ENCODE measurements at regions not wholly inside any gene's neighbourhood (a gene's known extent, or its start where the extent isn't known, plus 50 kb on each side); places are given as distances from the start of the nearest gene placed in this dataset.

DNA sequence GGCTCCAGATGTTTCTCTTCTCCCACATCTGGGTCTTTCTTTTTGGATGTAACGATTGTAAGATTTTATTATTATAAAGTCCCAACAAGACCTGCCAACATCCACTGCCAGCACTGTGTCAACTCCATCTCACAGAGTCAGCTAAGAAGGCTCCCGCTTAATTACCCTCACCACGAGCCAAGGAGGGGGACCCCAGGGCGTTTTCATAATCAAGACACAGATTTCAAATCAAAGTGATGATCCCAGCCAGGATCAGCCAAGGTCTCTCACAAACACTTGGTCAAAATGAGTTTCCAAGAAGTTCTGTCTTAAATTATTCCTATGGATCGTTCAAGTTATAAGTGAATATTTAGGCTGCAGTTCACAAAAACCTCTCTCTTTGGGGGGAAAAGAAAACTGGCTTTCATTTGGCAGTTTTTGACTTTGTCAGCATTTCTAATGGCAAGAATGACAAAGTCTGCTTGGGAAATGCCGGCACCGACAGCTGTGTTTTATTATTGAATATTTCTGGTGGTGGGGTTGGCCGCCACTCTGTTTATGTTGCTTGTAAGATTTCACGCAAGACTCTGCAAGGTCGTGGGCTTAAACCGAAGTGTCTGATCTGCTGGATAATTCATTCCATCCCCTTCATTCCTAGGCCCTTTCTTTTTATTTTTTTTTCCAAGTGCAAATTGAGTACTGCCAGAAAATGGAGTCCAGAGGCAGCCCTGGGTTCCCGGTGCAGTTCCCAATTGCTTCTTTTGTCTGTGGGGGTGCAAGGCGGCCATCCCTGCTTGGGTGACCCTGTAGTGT, 170.2 kb upstream of the PMEPA1 start:
- Mint-ChIP-seq H3K4me3 (no peak overlapping the region), H3K9me3 (no peaks in the 10 kb centered on the region), H3K36me3 (no peaks in the 10 kb centered on the region), H3K27me3 (ENCODE audit: low read depth in 3 of 3) (peaks cover 4 to 12% (median 6%) of the 10 kb centered on the region in 3 donors), H3K4me1 (no peaks in the 10 kb centered on the region), H3K27ac (no peak overlapping the region)
- no peak for DNase-seq

GRCh38 chr20:57879437-57879778, 169.6 kb upstream of the PMEPA1 start:
- Mint-ChIP-seq H3K27me3 (ENCODE audit: low read depth in 3 of 3) (peaks cover 4 to 12% (median 6%) of the 10 kb centered on the region in 3 donors), H3K27ac (no peak overlapping the region), H3K4me1 (no peaks in the 10 kb centered on the region)

GRCh38 chr20:57878786-57879424, 169.1 kb upstream of the PMEPA1 start:
- no peaks in the 10 kb centered on the region for H3K9me3 Mint-ChIP-seq
- H3K4me1 Mint-ChIP-seq: no peaks in the 10 kb centered on the region
- peaks cover 4 to 8% (median 6%) of the 10 kb centered on the region in 3 donors for H3K27me3 Mint-ChIP-seq (ENCODE audit: low read depth in 3 of 3)
- no peak overlapping the region for H3K4me3 Mint-ChIP-seq
- H3K36me3 Mint-ChIP-seq: no peaks in the 10 kb centered on the region
- no peak overlapping the region for H3K27ac Mint-ChIP-seq
- DNase-seq: no peak

More at GRCh38 chr20:57879437-57879778, 169.6 kb upstream of the PMEPA1 start:
- DNase-seq: no peak
- H3K4me3 Mint-ChIP-seq: no peak overlapping the region
- H3K36me3 Mint-ChIP-seq: no peaks in the 10 kb centered on the region
- H3K9me3 Mint-ChIP-seq: no peaks in the 10 kb centered on the region

DNA sequence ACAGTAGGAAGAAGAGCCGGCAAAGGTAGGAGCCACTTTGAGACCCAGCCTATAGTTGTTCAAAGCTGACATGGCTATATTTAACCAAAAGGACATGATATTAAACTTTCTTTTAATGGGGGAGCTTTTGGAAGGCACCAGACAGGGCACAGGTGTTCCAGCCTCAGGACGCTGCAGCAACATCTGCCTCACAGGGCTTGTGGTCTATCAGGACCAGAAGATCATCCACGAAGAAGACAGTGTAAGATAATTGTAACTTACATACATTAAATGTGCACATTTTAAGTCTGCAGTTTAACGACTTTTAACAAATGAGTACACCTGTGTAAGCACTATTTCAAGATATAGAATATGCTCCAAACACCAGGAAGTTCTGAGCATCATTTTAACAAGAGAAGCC, 168.2 kb upstream of the PMEPA1 start:
- H3K27ac Mint-ChIP-seq: no peak overlapping the region
- DNase-seq: no peak
- no peaks in the 10 kb centered on the region for H3K4me1 Mint-ChIP-seq
- no peaks in the 10 kb centered on the region for H3K36me3 Mint-ChIP-seq
- no peak overlapping the region for H3K4me3 Mint-ChIP-seq
- H3K9me3 Mint-ChIP-seq: no peaks in the 10 kb centered on the region
- peaks cover 4 to 8% (median 6%) of the 10 kb centered on the region in 3 donors for H3K27me3 Mint-ChIP-seq (ENCODE audit: low read depth in 3 of 3)

DNA sequence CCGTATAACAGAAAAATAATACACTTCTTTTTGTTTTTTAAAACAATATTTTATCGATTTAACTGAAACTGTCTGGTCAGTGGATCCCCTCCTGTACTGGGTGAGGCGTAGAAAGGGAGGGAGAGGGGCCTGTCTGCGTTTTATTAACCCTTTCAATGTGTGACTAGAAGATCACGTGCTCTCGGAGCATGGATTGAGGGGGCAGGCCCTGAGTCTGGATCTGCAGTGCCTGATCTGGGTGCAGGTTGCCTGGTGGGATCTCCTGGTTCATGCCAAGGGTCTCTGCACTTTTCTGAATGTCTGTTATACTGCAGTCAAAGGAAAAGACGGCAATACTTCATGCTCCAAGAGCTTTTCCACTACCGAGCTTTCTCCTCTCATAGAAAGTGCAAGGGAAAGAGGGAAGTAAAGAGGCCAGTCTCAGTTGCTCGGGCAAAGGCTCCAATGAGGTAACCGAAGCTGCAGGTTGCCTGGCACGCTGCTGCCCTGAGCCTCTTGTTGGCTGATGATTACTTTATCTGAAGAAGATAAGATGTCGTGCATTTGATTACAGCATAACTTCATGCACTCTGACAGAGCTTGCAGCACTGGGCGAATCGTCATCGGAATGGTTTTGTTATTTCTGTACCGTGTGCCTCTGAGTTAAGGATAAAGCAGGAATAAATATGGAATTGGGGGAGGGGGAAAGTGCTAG, 167.5 kb upstream of the PMEPA1 start:
- Mint-ChIP-seq H3K4me3 (no peak overlapping the region), H3K27me3 (ENCODE audit: low read depth in 3 of 3) (peaks cover 5 to 8% (median 6%) of the 10 kb centered on the region in 3 donors), H3K27ac (no peak overlapping the region), H3K4me1 (no peaks in the 10 kb centered on the region), H3K9me3 (no peaks in the 10 kb centered on the region), H3K36me3 (no peaks in the 10 kb centered on the region)
- DNase-seq: no peak

DNA sequence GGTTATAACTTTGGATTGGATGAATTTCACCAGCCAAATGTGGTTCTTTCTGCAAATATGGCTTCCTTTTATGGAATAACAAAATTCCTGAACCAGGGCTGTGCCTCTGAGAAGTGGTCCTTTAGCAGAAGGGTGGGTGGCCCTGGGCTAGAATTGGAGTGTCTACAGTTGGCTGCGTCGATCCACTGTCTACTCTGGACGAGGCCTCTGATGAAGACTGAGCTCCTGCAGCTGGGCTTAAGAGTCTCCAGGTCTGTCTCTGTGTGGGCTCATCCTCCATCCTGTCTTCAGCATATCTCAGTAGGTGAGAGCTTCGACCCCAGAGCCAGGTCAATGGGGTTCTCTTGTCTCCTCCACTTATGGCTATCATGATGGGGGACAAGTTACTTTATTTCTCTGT, 166.3 kb upstream of the PMEPA1 start:
- Mint-ChIP-seq H3K4me3 (no peak overlapping the region), H3K27me3 (ENCODE audit: low read depth in 3 of 3) (peaks cover 6 to 8% (median 6%) of the 10 kb centered on the region in 3 donors), H3K4me1 (no peaks in the 10 kb centered on the region), H3K9me3 (no peaks in the 10 kb centered on the region), H3K36me3 (no peaks in the 10 kb centered on the region), H3K27ac (no peak overlapping the region)
- no peak for DNase-seq

- no peak for DNase-seq
- Mint-ChIP-seq H3K4me3 (no peak overlapping the region), H3K9me3 (no peaks in the 10 kb centered on the region), H3K27ac (no peak overlapping the region), H3K27me3 (ENCODE audit: low read depth in 3 of 3) (peaks cover 6 to 9% (median 8%) of the 10 kb centered on the region in 3 donors), H3K36me3 (no peaks in the 10 kb centered on the region), H3K4me1 (no peaks in the 10 kb centered on the region)
Observed at GRCh38 chr20:57874141-57874540, 164.3 kb upstream of the PMEPA1 start.

- no peak for DNase-seq
- H3K27me3 Mint-ChIP-seq (ENCODE audit: low read depth in 3 of 3): peaks cover 4 to 9% (median 6%) of the 10 kb centered on the region in 3 donors
- H3K4me1 Mint-ChIP-seq: no peaks in the 10 kb centered on the region
- no peak overlapping the region for H3K27ac Mint-ChIP-seq
- H3K9me3 Mint-ChIP-seq: no peaks in the 10 kb centered on the region
- H3K36me3 Mint-ChIP-seq: no peaks in the 10 kb centered on the region
- H3K4me3 Mint-ChIP-seq: no peak overlapping the region
Observed at GRCh38 chr20:57872816-57873409, 163.1 kb upstream of the PMEPA1 start.

GRCh38 chr20:57871237-57871632, 161.4 kb upstream of the PMEPA1 start:
- Mint-ChIP-seq H3K36me3 (no peaks in the 10 kb centered on the region), H3K9me3 (no peaks in the 10 kb centered on the region), H3K27me3 (ENCODE audit: low read depth in 3 of 3) (peaks cover 3 to 9% (median 4%) of the 10 kb centered on the region in 3 donors), H3K27ac (no peak overlapping the region), H3K4me1 (no peaks in the 10 kb centered on the region), H3K4me3 (no peak overlapping the region)
- no peak for DNase-seq

- H3K4me3 Mint-ChIP-seq: no peak overlapping the region
- no peaks in the 10 kb centered on the region for H3K4me1 Mint-ChIP-seq
- no peaks in the 10 kb centered on the region for H3K36me3 Mint-ChIP-seq
- H3K27ac Mint-ChIP-seq: no peak overlapping the region
- H3K9me3 Mint-ChIP-seq: no peaks in the 10 kb centered on the region
- DNase-seq: no peak
- H3K27me3 Mint-ChIP-seq (ENCODE audit: low read depth in 3 of 3): peaks cover 2 to 8% (median 3%) of the 10 kb centered on the region in 3 donors
Observed at GRCh38 chr20:57870597-57871236, 160.9 kb upstream of the PMEPA1 start.

DNA sequence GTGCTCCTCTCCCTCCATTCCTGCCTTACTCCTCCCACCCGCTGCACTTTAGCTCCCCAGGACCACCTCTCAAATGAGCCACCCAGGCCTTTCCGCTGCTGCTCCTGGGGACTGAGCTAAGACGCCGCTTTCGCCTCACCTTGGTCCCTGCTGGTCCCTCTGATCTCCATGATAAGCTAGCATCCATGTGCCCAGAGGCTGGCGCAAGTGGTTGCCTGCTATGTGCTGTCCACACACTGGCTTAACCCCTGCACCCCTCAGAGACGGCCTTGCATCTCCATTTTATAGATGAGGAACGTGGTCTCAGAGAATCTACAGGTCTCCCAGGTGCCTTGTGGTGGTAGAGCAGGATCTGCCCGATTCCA, 160.1 kb upstream of the PMEPA1 start:
- H3K4me3 Mint-ChIP-seq: no peak overlapping the region
- H3K4me1 Mint-ChIP-seq: no peaks in the 10 kb centered on the region
- no peak for DNase-seq
- no peak overlapping the region for H3K27ac Mint-ChIP-seq
- no peaks in the 10 kb centered on the region for H3K36me3 Mint-ChIP-seq
- H3K9me3 Mint-ChIP-seq: no peaks in the 10 kb centered on the region
- peaks cover 2 to 7% (median 6%) of the 10 kb centered on the region in 3 donors for H3K27me3 Mint-ChIP-seq (ENCODE audit: low read depth in 3 of 3)

GRCh38 chr20:57869291-57869950, 159.6 kb upstream of the PMEPA1 start:
- Mint-ChIP-seq H3K4me3 (no peak overlapping the region), H3K36me3 (no peaks in the 10 kb centered on the region), H3K9me3 (no peaks in the 10 kb centered on the region), H3K4me1 (no peaks in the 10 kb centered on the region), H3K27ac (no peak overlapping the region), H3K27me3 (ENCODE audit: low read depth in 3 of 3) (peaks cover 2 to 9% (median 6%) of the 10 kb centered on the region in 3 donors)
- DNase-seq: no peak

GRCh38 chr20:57868310-57868709, 158.5 kb upstream of the PMEPA1 start:
- no peak overlapping the region for H3K27ac Mint-ChIP-seq
- H3K36me3 Mint-ChIP-seq: no peaks in the 10 kb centered on the region
- H3K9me3 Mint-ChIP-seq: no peaks in the 10 kb centered on the region
- no peak for DNase-seq
- no peak overlapping the region for H3K4me3 Mint-ChIP-seq
- H3K4me1 Mint-ChIP-seq: no peaks in the 10 kb centered on the region
- H3K27me3 Mint-ChIP-seq (ENCODE audit: low read depth in 3 of 3): peaks cover 2 to 9% (median 6%) of the 10 kb centered on the region in 3 donors
